Upper lobe of right lung (tissue), 1 donor: ENCODE measurements at regions not wholly inside any gene's neighbourhood (a gene's known extent, or its start where the extent isn't known, plus 50 kb on each side); places are given as distances from the start of the nearest gene placed in this dataset.

ENCODE experiments used
- ATAC-seq: fragments of 200-7000 bp; cut with Tn5 transposase; one replicate; pipeline ENCODE4 v1.9.1; 2020; ENCODE audit warnings: mild to moderate bottlenecking, moderate library complexity
- DNase-seq: peaks from one replicate; pipeline ENCODE4 v3.0.0-alpha.2; 2020
- H3K27ac ChIP-seq: fragments of 200-600 bp; one replicate; pipeline ENCODE4 v1.8.0; 2022
- H3K27me3 ChIP-seq: fragments of 200-600 bp; one replicate; pipeline ENCODE4 v1.8.0; 2022; ENCODE audit warnings: mild to moderate bottlenecking
- H3K36me3 ChIP-seq: fragments of 200-600 bp; one replicate; pipeline ENCODE4 v1.8.0; 2022
- H3K4me1 ChIP-seq: fragments of 200-600 bp; one replicate; pipeline ENCODE4 v1.8.0; 2022
- H3K4me3 ChIP-seq: fragments of 200-600 bp; one replicate; pipeline ENCODE4 v1.8.0; 2022; ENCODE audit warnings: mild to moderate bottlenecking
- H3K9me3 ChIP-seq: fragments of 200-600 bp; one replicate; pipeline ENCODE4 v1.8.0; 2022
- CTCF ChIP-seq: fragments of 200-600 bp; IDR thresholded peaks from one replicate; pipeline ENCODE4 v1.8.0; 2022; ENCODE audit warnings: antibody characterized with exemption
- intact Hi-C: fragments of 100-400 bp; cut with DNase I; formaldehyde crosslinking; loops from one replicate; pipeline ENCODE4 v1.11.0; 2022
- donor health status: DM: no; HTN: yes; CAD: no; lungs with severe emphysema.

GRCh38 chr3:147544290-147544689 lies 135.1 kb downstream of the ZIC1 start:
- TF ChIP-seq CTCF: no peak
- intact Hi-C loops: no loop called here

GRCh38 chr3:147551491-147551890 lies 142.3 kb downstream of the ZIC1 start:
- no peak for DNase-seq
- Histone ChIP-seq H3K4me3 (no peak overlapping the region), H3K4me1 (no peaks in the 10 kb centered on the region), H3K9me3 (no peaks in the 10 kb centered on the region), H3K27me3 (no peaks in the 10 kb centered on the region), H3K27ac (no peak overlapping the region), H3K36me3 (no peaks in the 10 kb centered on the region)
- TF ChIP-seq CTCF: no peak
- ATAC-seq: no peak
- intact Hi-C loops: no loop called here

More at GRCh38 chr3:147544290-147544689, 135.1 kb downstream of the ZIC1 start:
- Histone ChIP-seq H3K27ac (no peak overlapping the region), H3K9me3 (peaks cover 3% of the 10 kb centered on the region), H3K4me3 (no peak overlapping the region), H3K27me3 (no peaks in the 10 kb centered on the region), H3K36me3 (no peaks in the 10 kb centered on the region), H3K4me1 (no peaks in the 10 kb centered on the region)
- no peak for DNase-seq
- no peak for ATAC-seq

- no peak overlapping the region for H3K27ac ChIP-seq
- no peaks in the 10 kb centered on the region for H3K4me1 ChIP-seq
- no peak overlapping the region for H3K4me3 ChIP-seq
- intact Hi-C loops: no loop called here
- no peaks in the 10 kb centered on the region for H3K36me3 ChIP-seq
- no peak for DNase-seq
- no peaks in the 10 kb centered on the region for H3K9me3 ChIP-seq
- no peak for ATAC-seq
- no peaks in the 10 kb centered on the region for H3K27me3 ChIP-seq
- no peak for TF ChIP-seq CTCF
These were observed 145.2 kb downstream of the ZIC1 start for GRCh38 chr3:147554332-147554731.

- intact Hi-C loops: no loop called here
- no peak overlapping the region for H3K27ac ChIP-seq
- no peak for ATAC-seq
- no peak for DNase-seq
- H3K4me3 ChIP-seq: no peak overlapping the region
- H3K9me3 ChIP-seq: no peaks in the 10 kb centered on the region
- no peaks in the 10 kb centered on the region for H3K27me3 ChIP-seq
- no peaks in the 10 kb centered on the region for H3K4me1 ChIP-seq
- TF ChIP-seq CTCF: no peak
- no peaks in the 10 kb centered on the region for H3K36me3 ChIP-seq
These were observed 163.8 kb downstream of the ZIC1 start for GRCh38 chr3:147572970-147573340.

- intact Hi-C loops: no loop called here
- Histone ChIP-seq H3K4me1 (no peaks in the 10 kb centered on the region), H3K27me3 (no peaks in the 10 kb centered on the region), H3K4me3 (no peak overlapping the region), H3K27ac (no peak overlapping the region), H3K9me3 (no peaks in the 10 kb centered on the region), H3K36me3 (no peaks in the 10 kb centered on the region)
- DNase-seq (no peak), ATAC-seq (no peak)
- TF ChIP-seq CTCF: no peak
These were observed 165.5 kb downstream of the ZIC1 start for GRCh38 chr3:147574621-147575020.

GRCh38 chr3:147575391-147575790 lies 166.2 kb downstream of the ZIC1 start:
- no peaks in the 10 kb centered on the region for H3K27me3 ChIP-seq
- H3K4me3 ChIP-seq: no peak overlapping the region
- TF ChIP-seq CTCF: no peak
- intact Hi-C loops: no loop called here
- no peaks in the 10 kb centered on the region for H3K36me3 ChIP-seq
- ATAC-seq: no peak
- H3K4me1 ChIP-seq: no peaks in the 10 kb centered on the region
- no peak for DNase-seq
- H3K27ac ChIP-seq: no peak overlapping the region
- H3K9me3 ChIP-seq: no peaks in the 10 kb centered on the region
